Panc1 (cell line): ENCODE measurements at regions not wholly inside any gene's neighbourhood (a gene's known extent, or its start where the extent isn't known, plus 50 kb on each side); places are given as distances from the start of the nearest gene placed in this dataset.

ENCODE experiments used
- ATAC-seq: fragments of 200-7000 bp; cut with Tn5 transposase; 2 replicates; pipeline ENCODE4 v1.9.1; 2020; ENCODE audit warnings: mild to moderate bottlenecking, moderate library complexity
- BruUV-seq: library from RNA; stranded (reverse); fragments of 400-500 nt; replicated peaks from 2 replicates; lab custom pipeline; 2021; lab: Mats Ljungman, UMichigan
- CTCF ChIA-PET: fragments of 300-600 bp; sonication (Branson Sonifier 250); formaldehyde crosslinking; loops from one replicate; lab custom pipeline; 2022; ENCODE audit warnings: antibody characterized with exemption; lab: Charles Lee
- POLR2A ChIA-PET: fragments of 300-600 bp; sonication (Branson Sonifier 250); formaldehyde crosslinking; loops from one replicate; lab custom pipeline; 2022; ENCODE audit warnings: antibody characterized with exemption; lab: Charles Lee
- DNase-seq: peaks from one replicate; pipeline ENCODE4 v3.0.0-alpha.2; 2010; ENCODE audit warnings: low read depth, low spot score
- H3K27ac ChIP-seq: 2 replicates; pipeline ENCODE4 v1.5.1; 2011; ENCODE audit warnings: mild to moderate bottlenecking, low read length, inconsistent platforms
- H3K27me3 ChIP-seq: fragments of 200-500 bp; sonication (Bioruptor generic); 2 replicates; pipeline ENCODE4 v1.6.0; 2014; ENCODE audit warnings: low read length, inconsistent platforms; ENCODE audit not compliant: control insufficient read depth, insufficient read depth
- H3K36me3 ChIP-seq: fragments of 200-500 bp; sonication (Bioruptor generic); 2 replicates; pipeline ENCODE4 v1.5.1; 2014; ENCODE audit warnings: inconsistent platforms, mild to moderate bottlenecking, low read length, moderate library complexity; ENCODE audit not compliant: control insufficient read depth, insufficient read depth
- H3K4me1 ChIP-seq: 2 replicates; pipeline ENCODE4 v1.5.1; 2011; ENCODE audit warnings: inconsistent platforms, mild to moderate bottlenecking, low read length, moderate library complexity; ENCODE audit not compliant: control insufficient read depth, insufficient read depth
- H3K4me3 ChIP-seq, 2 experiments: 2 replicates each; pipeline ENCODE4 v1.5.1; 2011 to 2012; ENCODE audit warnings: low read depth in 2 of 2, low read length in 2 of 2, mild to moderate bottlenecking in 2 of 2, inconsistent platforms in 1 of 2, moderate library complexity in 1 of 2
- H3K9me3 ChIP-seq: fragments of 200-500 bp; sonication (Bioruptor generic); 2 replicates; pipeline ENCODE4 v1.5.1; 2014; ENCODE audit warnings: low read depth, mild to moderate bottlenecking, inconsistent platforms, low read length, moderate library complexity; ENCODE audit not compliant: control insufficient read depth, insufficient read depth
- POLR2AphosphoS5 ChIP-seq: IDR thresholded peaks from 2 replicates; pipeline ENCODE4 v1.6.1; 2012; ENCODE audit warnings: mild to moderate bottlenecking, low read depth, low read length, moderate library complexity
- SIN3A ChIP-seq: IDR thresholded peaks from 2 replicates; pipeline ENCODE4 v1.6.1; 2012; ENCODE audit warnings: low read depth, mild to moderate bottlenecking, low read length, moderate library complexity, borderline replicate concordance; ENCODE audit not compliant: insufficient read depth
- TCF7L2 ChIP-seq: IDR thresholded peaks from 2 replicates; pipeline ENCODE4 v1.6.1; 2011; ENCODE audit warnings: mild to moderate bottlenecking, low read depth, low read length, inconsistent platforms
- in situ Hi-C: cut with HindIII; loops from 2 replicates; pipeline ENCODE4 v1.10.0; 2016; ENCODE audit warnings: low sequenced_read_pairs, low pct_unique_long_range_greater_than_20kb
- intact Hi-C: fragments of 100-400 bp; cut with micrococcal nuclease; formaldehyde crosslinking; loops from one replicate; pipeline ENCODE4 v1.10.0; 2022; ENCODE audit not compliant: unreplicated experiment
- TF ChIP-seq, protein P1 (sequence below), 2 experiments: IDR thresholded peaks; 2 replicates each; pipeline ENCODE4 v1.6.1; 2011 to 2012; ENCODE audit warnings: low read depth in 2 of 2, control low read depth in 1 of 2, low read length in 1 of 2, mild to moderate bottlenecking in 1 of 2, moderate library complexity in 1 of 2; ENCODE audit not compliant: insufficient read depth in 1 of 2
- TF ChIP-seq, protein P2 (sequence below): fragments of 450-650 bp; IDR thresholded peaks from 2 replicates; pipeline ENCODE4 v1.5.1; 2017; ENCODE audit warnings: mild to moderate bottlenecking

DNA sequence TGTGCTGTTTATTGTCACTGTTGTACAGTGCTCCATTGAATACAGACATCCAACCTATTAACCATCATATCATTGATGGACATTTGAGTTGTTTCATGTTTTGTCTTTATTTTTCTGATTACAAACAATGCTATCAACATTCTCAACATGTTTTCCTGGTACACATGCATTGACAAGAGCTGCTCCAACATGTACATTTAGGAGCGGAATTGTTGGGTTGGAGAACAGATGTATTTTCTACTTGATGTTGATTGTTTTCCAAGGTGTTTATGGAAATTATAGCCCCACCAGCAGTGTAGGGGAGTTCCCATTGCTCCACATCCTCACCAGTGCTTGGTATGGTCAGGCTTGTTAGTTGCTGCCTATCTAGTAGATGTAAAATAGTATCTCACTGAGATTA, 204.1 kb upstream of the CLINT1 start:
- no peak overlapping the region for H3K4me3 ChIP-seq
- H3K27me3 ChIP-seq, result 0 out of 2 replicates have a peak, but pooled peaks cover 4% of the 10 kb centered on the region
- no peak overlapping the region for H3K27ac ChIP-seq
- no peaks in the 10 kb centered on the region for H3K4me1 ChIP-seq
- no peaks in the 10 kb centered on the region for H3K9me3 ChIP-seq
- DNase-seq (no peak), ATAC-seq (no peak)
- intact Hi-C loops, result no loop called here
- ChIA-PET POLR2A (no interaction called here), CTCF (no interaction called here)
- no TSS peak for BruUV-seq
- H3K36me3 ChIP-seq, result no peaks in the 10 kb centered on the region
- in situ Hi-C loops, result no loop called here
- no peak for TF ChIP-seq SIN3A
- TF ChIP-seq TCF7L2, result no peak
- TF ChIP-seq, protein P1, sequence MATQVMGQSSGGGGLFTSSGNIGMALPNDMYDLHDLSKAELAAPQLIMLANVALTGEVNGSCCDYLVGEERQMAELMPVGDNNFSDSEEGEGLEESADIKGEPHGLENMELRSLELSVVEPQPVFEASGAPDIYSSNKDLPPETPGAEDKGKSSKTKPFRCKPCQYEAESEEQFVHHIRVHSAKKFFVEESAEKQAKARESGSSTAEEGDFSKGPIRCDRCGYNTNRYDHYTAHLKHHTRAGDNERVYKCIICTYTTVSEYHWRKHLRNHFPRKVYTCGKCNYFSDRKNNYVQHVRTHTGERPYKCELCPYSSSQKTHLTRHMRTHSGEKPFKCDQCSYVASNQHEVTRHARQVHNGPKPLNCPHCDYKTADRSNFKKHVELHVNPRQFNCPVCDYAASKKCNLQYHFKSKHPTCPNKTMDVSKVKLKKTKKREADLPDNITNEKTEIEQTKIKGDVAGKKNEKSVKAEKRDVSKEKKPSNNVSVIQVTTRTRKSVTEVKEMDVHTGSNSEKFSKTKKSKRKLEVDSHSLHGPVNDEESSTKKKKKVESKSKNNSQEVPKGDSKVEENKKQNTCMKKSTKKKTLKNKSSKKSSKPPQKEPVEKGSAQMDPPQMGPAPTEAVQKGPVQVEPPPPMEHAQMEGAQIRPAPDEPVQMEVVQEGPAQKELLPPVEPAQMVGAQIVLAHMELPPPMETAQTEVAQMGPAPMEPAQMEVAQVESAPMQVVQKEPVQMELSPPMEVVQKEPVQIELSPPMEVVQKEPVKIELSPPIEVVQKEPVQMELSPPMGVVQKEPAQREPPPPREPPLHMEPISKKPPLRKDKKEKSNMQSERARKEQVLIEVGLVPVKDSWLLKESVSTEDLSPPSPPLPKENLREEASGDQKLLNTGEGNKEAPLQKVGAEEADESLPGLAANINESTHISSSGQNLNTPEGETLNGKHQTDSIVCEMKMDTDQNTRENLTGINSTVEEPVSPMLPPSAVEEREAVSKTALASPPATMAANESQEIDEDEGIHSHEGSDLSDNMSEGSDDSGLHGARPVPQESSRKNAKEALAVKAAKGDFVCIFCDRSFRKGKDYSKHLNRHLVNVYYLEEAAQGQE (IDR thresholded peaks at IDR 0.05; ENCODE audit: insufficient read depth in 1 of 2, low read depth in 2 of 2, low read length in 1 of 2), result no peak
- TF ChIP-seq, protein P2, sequence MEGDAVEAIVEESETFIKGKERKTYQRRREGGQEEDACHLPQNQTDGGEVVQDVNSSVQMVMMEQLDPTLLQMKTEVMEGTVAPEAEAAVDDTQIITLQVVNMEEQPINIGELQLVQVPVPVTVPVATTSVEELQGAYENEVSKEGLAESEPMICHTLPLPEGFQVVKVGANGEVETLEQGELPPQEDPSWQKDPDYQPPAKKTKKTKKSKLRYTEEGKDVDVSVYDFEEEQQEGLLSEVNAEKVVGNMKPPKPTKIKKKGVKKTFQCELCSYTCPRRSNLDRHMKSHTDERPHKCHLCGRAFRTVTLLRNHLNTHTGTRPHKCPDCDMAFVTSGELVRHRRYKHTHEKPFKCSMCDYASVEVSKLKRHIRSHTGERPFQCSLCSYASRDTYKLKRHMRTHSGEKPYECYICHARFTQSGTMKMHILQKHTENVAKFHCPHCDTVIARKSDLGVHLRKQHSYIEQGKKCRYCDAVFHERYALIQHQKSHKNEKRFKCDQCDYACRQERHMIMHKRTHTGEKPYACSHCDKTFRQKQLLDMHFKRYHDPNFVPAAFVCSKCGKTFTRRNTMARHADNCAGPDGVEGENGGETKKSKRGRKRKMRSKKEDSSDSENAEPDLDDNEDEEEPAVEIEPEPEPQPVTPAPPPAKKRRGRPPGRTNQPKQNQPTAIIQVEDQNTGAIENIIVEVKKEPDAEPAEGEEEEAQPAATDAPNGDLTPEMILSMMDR, result no peak
- TF ChIP-seq POLR2AphosphoS5, result no peak

DNA sequence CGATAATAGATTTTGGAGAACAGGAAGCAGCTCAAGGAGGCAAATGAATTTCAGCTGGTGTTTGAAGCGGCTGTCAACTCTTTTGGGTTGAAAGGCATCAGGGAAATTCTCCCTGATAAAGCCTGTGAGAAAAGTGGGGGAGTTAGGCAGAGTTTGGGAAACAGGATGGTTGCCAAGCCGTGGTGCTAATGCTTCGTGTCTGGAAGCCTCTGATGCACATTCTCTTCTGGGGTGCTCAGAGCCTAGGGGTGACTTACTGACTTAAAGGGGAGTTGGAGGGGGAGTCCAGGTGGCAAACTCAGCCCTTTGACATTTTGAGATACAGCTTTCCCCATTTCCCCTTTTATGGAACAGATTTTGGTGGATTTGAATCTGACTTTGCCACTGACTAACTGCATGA, 202.5 kb upstream of the CLINT1 start:
- intact Hi-C loops, result no loop called here
- CTCF ChIA-PET, result interaction anchor here (1.4 kb wide), 1 partner anchor 14 kb away, joined by 4 read pairs; no protein-coding TSS in a partner anchor
- no peak for ATAC-seq

More for the DNA sequence above, 202.5 kb upstream of the CLINT1 start:
- POLR2A ChIA-PET, result no interaction called here
- peaks cover 4% of the 10 kb centered on the region; the same call in 1 of the 2 replicates for H3K27me3 ChIP-seq
- H3K9me3 ChIP-seq, result no peaks in the 10 kb centered on the region
- in situ Hi-C loops, result no loop called here
- no TSS peak for BruUV-seq
- DNase-seq, result no peak
- no peaks in the 10 kb centered on the region for H3K4me1 ChIP-seq
- no peak overlapping the region for H3K4me3 ChIP-seq
- TF ChIP-seq, protein P2, result no peak
- TF ChIP-seq SIN3A (no peak), POLR2AphosphoS5 (no peak), TCF7L2 (no peak)
- TF ChIP-seq, protein P1 (IDR thresholded peaks at IDR 0.05; ENCODE audit: insufficient read depth in 1 of 2, low read depth in 2 of 2, low read length in 1 of 2), result no peak
- no peak overlapping the region for H3K27ac ChIP-seq
- H3K36me3 ChIP-seq, result no peaks in the 10 kb centered on the region
